ENCODE measurements at regions not wholly inside any gene's neighbourhood (a gene's known extent, or its start where the extent isn't known, plus 50 kb on each side); places are given as distances from the start of the nearest gene placed in this dataset.

DNA sequence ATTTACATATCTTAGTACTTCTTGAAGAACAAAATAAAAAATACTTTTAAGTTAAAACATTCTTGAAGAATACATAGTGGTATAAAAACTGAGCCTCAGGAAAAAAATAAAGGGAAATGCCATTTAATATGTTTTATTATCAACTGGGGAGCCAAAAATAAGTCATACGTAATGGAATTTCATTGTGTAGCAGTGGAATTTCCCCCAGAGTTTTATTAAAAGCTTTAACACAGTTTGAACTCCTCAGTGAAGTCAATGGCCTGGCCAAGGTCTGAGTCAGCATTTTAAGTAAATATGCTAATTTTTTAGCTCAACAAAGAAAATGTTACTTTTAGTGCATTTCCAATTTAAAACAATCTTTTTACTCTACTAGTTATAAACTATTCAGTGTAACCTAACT lies 350.1 kb upstream of the ATP2B1 start:
- H3K36me3 Mint-ChIP-seq: no peaks in the 10 kb centered on the region
- H3K27me3 Mint-ChIP-seq (ENCODE audit: low read depth): no peaks in the 10 kb centered on the region
- no peak for DNase-seq (ENCODE audit: low spot score in 2 of 2, unreplicated experiment in 2 of 2)
- no peak overlapping the region for H3K4me3 Mint-ChIP-seq
- no peak overlapping the region for H3K27ac Mint-ChIP-seq
- H3K4me1 Mint-ChIP-seq: peaks cover 8% of the 10 kb centered on the region
- TF ChIP-seq CTCF (IDR thresholded peaks at IDR 0.05; ENCODE audit: unreplicated experiment): no peak
- H3K9me3 Mint-ChIP-seq: peaks cover 4% of the 10 kb centered on the region

DNA sequence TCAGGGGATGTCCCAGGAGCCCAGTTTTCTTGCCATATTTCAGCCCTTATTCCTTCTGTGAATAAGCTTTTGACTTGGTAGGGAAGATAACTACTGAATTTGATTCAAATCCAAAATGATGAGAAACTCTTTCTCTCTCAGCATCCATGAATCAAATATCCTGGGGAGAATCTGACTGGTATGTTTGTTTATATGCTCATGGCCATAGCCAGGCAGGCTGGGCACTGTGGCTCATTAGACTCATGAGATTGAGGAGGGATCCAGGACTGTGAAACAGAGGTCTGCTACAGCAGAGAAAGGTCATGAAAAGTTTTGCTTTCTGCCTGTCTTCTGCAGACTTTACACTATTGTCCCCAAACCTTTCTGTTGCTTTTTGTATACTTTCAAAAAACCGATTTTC lies 346.4 kb upstream of the ATP2B1 start:
- Mint-ChIP-seq H3K9me3 (peaks cover 15% of the 10 kb centered on the region), H3K4me3 (no peak overlapping the region), H3K4me1 (peaks cover 11% of the 10 kb centered on the region), H3K27me3 (ENCODE audit: low read depth) (no peaks in the 10 kb centered on the region), H3K36me3 (no peaks in the 10 kb centered on the region), H3K27ac (peak overlapping the region; percentile 8)
- TF ChIP-seq CTCF (IDR thresholded peaks at IDR 0.05; ENCODE audit: unreplicated experiment): no peak
- DNase-seq (ENCODE audit: low spot score in 2 of 2, unreplicated experiment in 2 of 2): no peak

DNA sequence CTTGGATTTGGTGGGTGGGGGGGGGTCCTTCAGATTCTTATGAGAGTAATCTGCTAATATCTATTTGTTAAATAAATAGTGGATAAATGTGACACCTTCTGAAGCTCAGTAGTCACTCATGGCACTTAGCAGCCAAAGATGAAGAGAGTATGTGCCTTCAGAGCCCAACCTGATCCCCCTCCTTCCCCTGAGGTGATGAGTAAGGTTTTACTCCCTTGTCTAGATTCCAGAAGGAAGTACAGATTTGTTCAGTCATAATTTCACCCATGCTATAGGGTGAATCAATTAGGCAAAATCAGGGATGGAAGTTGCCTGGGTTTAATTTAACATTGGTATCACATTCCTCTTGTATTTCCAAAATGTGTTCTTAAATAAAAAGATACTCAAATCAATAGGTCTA lies 340.3 kb upstream of the ATP2B1 start:
- Mint-ChIP-seq H3K4me3 (no peak overlapping the region), H3K4me1 (peaks cover 12% of the 10 kb centered on the region), H3K9me3 (peaks cover 19% of the 10 kb centered on the region)

GRCh38 chr12:90045559-90045958 lies 336.9 kb upstream of the ATP2B1 start:
- Mint-ChIP-seq H3K9me3 (peaks cover 8% of the 10 kb centered on the region), H3K36me3 (no peaks in the 10 kb centered on the region), H3K27ac (no peak overlapping the region), H3K4me1 (peaks cover 25% of the 10 kb centered on the region), H3K27me3 (ENCODE audit: low read depth) (no peaks in the 10 kb centered on the region), H3K4me3 (no peak overlapping the region)
- no peak for TF ChIP-seq CTCF (IDR thresholded peaks at IDR 0.05; ENCODE audit: unreplicated experiment)
- no peak for DNase-seq (ENCODE audit: low spot score in 2 of 2, unreplicated experiment in 2 of 2)

More for the DNA sequence above, 340.3 kb upstream of the ATP2B1 start:
- no peak for DNase-seq (ENCODE audit: low spot score in 2 of 2, unreplicated experiment in 2 of 2)
- no peak overlapping the region for H3K27ac Mint-ChIP-seq
- TF ChIP-seq CTCF (IDR thresholded peaks at IDR 0.05; ENCODE audit: unreplicated experiment): no peak
- H3K36me3 Mint-ChIP-seq: no peaks in the 10 kb centered on the region
- H3K27me3 Mint-ChIP-seq (ENCODE audit: low read depth): no peaks in the 10 kb centered on the region

- H3K9me3 Mint-ChIP-seq: peaks cover 8% of the 10 kb centered on the region
- no peaks in the 10 kb centered on the region for H3K36me3 Mint-ChIP-seq
- DNase-seq (ENCODE audit: low spot score in 2 of 2, unreplicated experiment in 2 of 2): no peak
- H3K27ac Mint-ChIP-seq: no peak overlapping the region
- H3K27me3 Mint-ChIP-seq (ENCODE audit: low read depth): no peaks in the 10 kb centered on the region
- H3K4me1 Mint-ChIP-seq: peaks cover 19% of the 10 kb centered on the region
- no peak for TF ChIP-seq CTCF (IDR thresholded peaks at IDR 0.05; ENCODE audit: unreplicated experiment)
- H3K4me3 Mint-ChIP-seq: no peak overlapping the region
Measured at GRCh38 chr12:90044069-90044468, 335.4 kb upstream of the ATP2B1 start.

Measured in mesothelial cell of epicardium (in vitro differentiated cells).